HepG2 (cell line): ENCODE measurements at regions not wholly inside any gene's neighbourhood (a gene's known extent, or its start where the extent isn't known, plus 50 kb on each side); places are given as distances from the start of the nearest gene placed in this dataset.

Experiments used
- ATAC-seq: fragments of 200-7000 bp; cut with Tn5 transposase; 3 replicates; pipeline ENCODE4 v1.9.1; 2020; ENCODE audit warnings: mild to moderate bottlenecking, moderate library complexity
- BruUV-seq: library from RNA; stranded (reverse); fragments of 400-500 nt; replicated peaks from 2 replicates; lab custom pipeline; 2021; lab: Mats Ljungman, UMichigan
- CTCF ChIA-PET: fragments of 300-600 bp; formaldehyde crosslinking; extraction: SDS; loops from one replicate; lab custom pipeline; 2021; ENCODE audit warnings: low total read pairs, inconsistent platforms, low intra/inter-chr PET ratio; lab: Yijun Ruan, JAX
- POLR2A ChIA-PET: fragments of 350-600 bp; sonication (Branson Sonifier 250); formaldehyde crosslinking; loops from one replicate; lab custom pipeline; 2020; ENCODE audit warnings: antibody characterized with exemption, inconsistent platforms; lab: Yijun Ruan, JAX
- DNase-seq: peaks from one replicate; pipeline ENCODE4 v3.0.0-alpha.2; 2015; ENCODE audit warnings: low spot score
- FAIRE-seq: peaks from 3 replicates; lab custom pipeline; 2011; peaks lifted over from hg19 to GRCh38; lab: Jason Lieb, UNC
- H2AFZ ChIP-seq: one replicate; pipeline ENCODE4 v1.6.1; 2011; ENCODE audit warnings: low read length, inconsistent platforms
- H3K27ac ChIP-seq: fragments of 300-600 bp; 3 replicates; pipeline ENCODE4 v1.8.0; 2011; ENCODE audit warnings: mixed run types, mild to moderate bottlenecking, mixed read lengths, low read length, inconsistent platforms; ENCODE audit not compliant: insufficient read depth; ENCODE audit errors: extremely low read length
- H3K27me3 ChIP-seq, 2 experiments: fragments of 200-600 bp in 1 of 2; 2 replicates in 1 of 2; 3 replicates in 1 of 2; pipeline versions ENCODE4 v1.6.0 to v1.8.0; 2011; ENCODE audit warnings: low read length in 2 of 2, mild to moderate bottlenecking in 2 of 2, moderate library complexity in 2 of 2, inconsistent platforms in 1 of 2; ENCODE audit not compliant: insufficient read depth in 2 of 2, control insufficient read depth in 1 of 2
- H3K36me3 ChIP-seq, 2 experiments: fragments of 200-600 bp in 1 of 2; replicated peaks in 1 of 2; 2 replicates in 1 of 2; 3 replicates in 1 of 2; pipeline versions ENCODE4 v1.5.1 to v1.8.0; 2011; ENCODE audit warnings: low read length in 2 of 2, inconsistent platforms in 1 of 2; ENCODE audit not compliant: insufficient read depth in 2 of 2, control insufficient read depth in 1 of 2
- H3K4me1 ChIP-seq: 2 replicates; pipeline ENCODE4 v1.5.1; 2012; ENCODE audit warnings: low read length, inconsistent platforms; ENCODE audit not compliant: insufficient read depth
- H3K4me2 ChIP-seq: 2 replicates; pipeline ENCODE4 v1.6.0; 2011; ENCODE audit warnings: low read depth, low read length, inconsistent platforms
- H3K4me3 ChIP-seq, 3 experiments: fragments of 200-600 bp in 1 of 3; sonication (generic), shearing (Covaris generic) in 1 of 3; replicated peaks in 1 of 3; 2 replicates each; pipeline ENCODE4 v1.5.1; 2011 to 2016; ENCODE audit warnings: low read length in 3 of 3, inconsistent platforms in 2 of 3, low read depth in 2 of 3, mild to moderate bottlenecking in 2 of 3, control low read depth in 1 of 3, mixed read lengths in 1 of 3; ENCODE audit not compliant: insufficient read depth in 1 of 3
- H3K79me2 ChIP-seq: one replicate; pipeline ENCODE4 v1.6.1; 2011; ENCODE audit warnings: low read length, inconsistent platforms; ENCODE audit not compliant: insufficient read depth
- H3K9ac ChIP-seq: 2 replicates; pipeline ENCODE4 v1.6.0; 2011; ENCODE audit warnings: mild to moderate bottlenecking, low read depth, low read length, inconsistent platforms; ENCODE audit not compliant: insufficient read depth
- H3K9me3 ChIP-seq: 2 replicates; pipeline ENCODE4 v1.5.1; 2012; ENCODE audit warnings: mild to moderate bottlenecking, low read length
- H4K20me1 ChIP-seq: 2 replicates; pipeline ENCODE4 v1.6.0; 2011; ENCODE audit warnings: inconsistent platforms, mild to moderate bottlenecking, low read length, moderate library complexity; ENCODE audit not compliant: insufficient read depth
- ATF7-NPFF ChIP-seq: sonication (generic); formaldehyde crosslinking; IDR thresholded peaks from 2 replicates; pipeline ENCODE4 v1.8.1; 2023; ENCODE audit warnings: mild to moderate bottlenecking, low read depth, missing genetic modification reagents, moderate library complexity
- CHCHD3 ChIP-seq: sonication (generic); formaldehyde crosslinking; IDR thresholded peaks from 2 replicates; pipeline ENCODE4 v1.8.0; 2022; ENCODE audit warnings: mild to moderate bottlenecking, missing genetic modification reagents, moderate library complexity
- CREB1 ChIP-seq, 2 experiments: fragments of 450-650 bp in 1 of 2; IDR thresholded peaks; 2 replicates each; pipeline ENCODE4 v1.6.1; 2016 to 2017; ENCODE audit warnings: control low read depth in 1 of 2, mild to moderate bottlenecking in 1 of 2, missing compliant biosample characterization in 1 of 2, missing genetic modification characterization in 1 of 2
- GLI4 ChIP-seq: sonication (generic); formaldehyde crosslinking; IDR thresholded peaks from 2 replicates; pipeline ENCODE4 v1.5.1; 2020; ENCODE audit warnings: missing genetic modification reagents, mild to moderate bottlenecking, moderate library complexity, borderline replicate concordance
- GRHL1 ChIP-seq: sonication (generic); formaldehyde crosslinking; conservative IDR thresholded peaks from 2 replicates; pipeline ENCODE4 v1.8.0; 2022; ENCODE audit warnings: missing genetic modification reagents
- KDM1A ChIP-seq: IDR thresholded peaks from 2 replicates; pipeline ENCODE4 v1.6.1; 2016; ENCODE audit warnings: missing compliant biosample characterization
- MZF1 ChIP-seq: sonication (generic); formaldehyde crosslinking; IDR thresholded peaks from 2 replicates; pipeline ENCODE4 v1.8.1; 2023; ENCODE audit warnings: mild to moderate bottlenecking, missing genetic modification reagents, borderline replicate concordance
- REPIN1 ChIP-seq: sonication (generic); formaldehyde crosslinking; IDR thresholded peaks from 2 replicates; pipeline ENCODE4 v1.8.0; 2022; ENCODE audit warnings: missing genetic modification reagents, low read depth, mild to moderate bottlenecking, borderline replicate concordance
- SALL2 ChIP-seq: sonication (generic); formaldehyde crosslinking; IDR thresholded peaks from 2 replicates; pipeline ENCODE4 v1.8.1; 2023; ENCODE audit warnings: mild to moderate bottlenecking, missing genetic modification reagents, inconsistent platforms
- SIX1 ChIP-seq: sonication (generic); formaldehyde crosslinking; IDR thresholded peaks from 2 replicates; pipeline ENCODE4 v1.4.0; 2020; ENCODE audit warnings: missing genetic modification reagents, borderline replicate concordance
- ZBTB33 ChIP-seq: sonication (generic); formaldehyde crosslinking; IDR thresholded peaks from 2 replicates; pipeline ENCODE4 v1.4.0; 2020; ENCODE audit warnings: missing genetic modification reagents
- ZBTB34 ChIP-seq: sonication (generic); formaldehyde crosslinking; IDR thresholded peaks from 2 replicates; pipeline ENCODE4 v1.8.0; 2022; ENCODE audit warnings: mild to moderate bottlenecking, missing genetic modification reagents
- ZBTB43 ChIP-seq: sonication (generic); formaldehyde crosslinking; conservative IDR thresholded peaks from 2 replicates; pipeline ENCODE4 v1.4.0; 2020; ENCODE audit warnings: missing genetic modification reagents
- ZNF615 ChIP-seq: sonication (generic); formaldehyde crosslinking; IDR thresholded peaks from 2 replicates; pipeline ENCODE4 v1.5.0; 2020; ENCODE audit warnings: mild to moderate bottlenecking, missing genetic modification reagents, borderline replicate concordance
- ZSCAN22 ChIP-seq: sonication (generic); formaldehyde crosslinking; IDR thresholded peaks from 2 replicates; pipeline ENCODE4 v1.4.0; 2020; ENCODE audit warnings: mild to moderate bottlenecking, missing genetic modification reagents
- WGBS: methylation state at CpG from one replicate; pipeline ENCODE4 v1.1.6; 2017; ENCODE audit warnings: low lambda C conversion rate; 5-methylcytosine and 5-hydroxymethylcytosine counted together
- in situ Hi-C: cut with HindIII; loops from 2 replicates; pipeline ENCODE4 v1.10.0; 2017; ENCODE audit warnings: low pct_unique_long_range_greater_than_20kb; ENCODE audit not compliant: extremely low pct_ligation_motif_present
- intact Hi-C: fragments of 100-400 bp; cut with micrococcal nuclease; formaldehyde crosslinking; loops from one replicate; pipeline ENCODE4 v1.10.0; 2022; ENCODE audit not compliant: unreplicated experiment
- TF ChIP-seq, protein P1 (sequence below): fragments of 450-650 bp; IDR thresholded peaks from 2 replicates; pipeline ENCODE4 v1.6.1; 2017; ENCODE audit warnings: mild to moderate bottlenecking

DNA sequence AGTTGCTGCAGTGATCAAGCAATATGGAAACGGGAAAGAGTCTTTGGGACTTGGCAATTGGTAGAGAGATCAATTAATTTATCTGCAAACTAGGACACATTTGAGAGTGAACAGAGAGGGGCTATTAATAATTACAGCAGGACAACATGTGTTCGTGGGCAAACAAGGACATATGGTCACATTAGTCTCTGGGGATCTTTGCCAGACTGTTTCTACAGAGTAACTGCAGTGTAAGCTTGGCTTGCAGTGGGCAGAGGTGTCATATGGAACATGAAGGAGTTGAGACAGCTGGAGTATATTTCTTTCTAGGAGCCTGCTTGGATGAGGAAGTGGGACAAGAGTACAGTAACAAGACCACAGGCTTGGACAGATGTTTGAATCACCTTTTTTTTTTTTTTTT is 232.1 kb upstream of the LYZL1 start:
- no peaks in the 10 kb centered on the region for H3K27me3 ChIP-seq
- no peaks in the 10 kb centered on the region for H4K20me1 ChIP-seq
- no peaks in the 10 kb centered on the region for H3K36me3 ChIP-seq
- WGBS: 0% methylated on average over 2 of the region's 2 CpGs
- no peak overlapping the region for H3K9ac ChIP-seq
- no TSS peak for BruUV-seq
- no peaks in the 10 kb centered on the region for H3K9me3 ChIP-seq
- ChIA-PET CTCF (no interaction called here), POLR2A (no interaction called here)
- DNase-seq (no peak), FAIRE-seq (no peak), ATAC-seq (no peak)
- H3K4me2 ChIP-seq: no peak overlapping the region
- no peaks in the 10 kb centered on the region for H3K79me2 ChIP-seq
- H3K27ac ChIP-seq: no peak overlapping the region
- H3K4me1 ChIP-seq: no peaks in the 10 kb centered on the region
- intact Hi-C loops: no loop called here
- no peak overlapping the region for H3K4me3 ChIP-seq
- no peak overlapping the region for H2AFZ ChIP-seq
- in situ Hi-C loops: no loop called here
- TF ChIP-seq MZF1 (CRISPR knock-in tag): no peak
- no peak for TF ChIP-seq CHCHD3
- TF ChIP-seq, protein P1, sequence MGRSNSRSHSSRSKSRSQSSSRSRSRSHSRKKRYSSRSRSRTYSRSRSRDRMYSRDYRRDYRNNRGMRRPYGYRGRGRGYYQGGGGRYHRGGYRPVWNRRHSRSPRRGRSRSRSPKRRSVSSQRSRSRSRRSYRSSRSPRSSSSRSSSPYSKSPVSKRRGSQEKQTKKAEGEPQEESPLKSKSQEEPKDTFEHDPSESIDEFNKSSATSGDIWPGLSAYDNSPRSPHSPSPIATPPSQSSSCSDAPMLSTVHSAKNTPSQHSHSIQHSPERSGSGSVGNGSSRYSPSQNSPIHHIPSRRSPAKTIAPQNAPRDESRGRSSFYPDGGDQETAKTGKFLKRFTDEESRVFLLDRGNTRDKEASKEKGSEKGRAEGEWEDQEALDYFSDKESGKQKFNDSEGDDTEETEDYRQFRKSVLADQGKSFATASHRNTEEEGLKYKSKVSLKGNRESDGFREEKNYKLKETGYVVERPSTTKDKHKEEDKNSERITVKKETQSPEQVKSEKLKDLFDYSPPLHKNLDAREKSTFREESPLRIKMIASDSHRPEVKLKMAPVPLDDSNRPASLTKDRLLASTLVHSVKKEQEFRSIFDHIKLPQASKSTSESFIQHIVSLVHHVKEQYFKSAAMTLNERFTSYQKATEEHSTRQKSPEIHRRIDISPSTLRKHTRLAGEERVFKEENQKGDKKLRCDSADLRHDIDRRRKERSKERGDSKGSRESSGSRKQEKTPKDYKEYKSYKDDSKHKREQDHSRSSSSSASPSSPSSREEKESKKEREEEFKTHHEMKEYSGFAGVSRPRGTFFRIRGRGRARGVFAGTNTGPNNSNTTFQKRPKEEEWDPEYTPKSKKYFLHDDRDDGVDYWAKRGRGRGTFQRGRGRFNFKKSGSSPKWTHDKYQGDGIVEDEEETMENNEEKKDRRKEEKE: no peak
- no peak for TF ChIP-seq SIX1
- TF ChIP-seq GRHL1 (CRISPR knock-in tag): no peak
- no peak for TF ChIP-seq ZBTB34 (CRISPR knock-in tag)
- no peak for TF ChIP-seq ZSCAN22 (CRISPR knock-in tag)
- no peak for TF ChIP-seq GLI4
- TF ChIP-seq KDM1A (CRISPR knock-in tag): no peak
- no peak for TF ChIP-seq SALL2 (CRISPR knock-in tag)
- no peak for TF ChIP-seq ZNF615 (CRISPR knock-in tag)
- no peak for TF ChIP-seq ATF7-NPFF (CRISPR knock-in tag)
- TF ChIP-seq CREB1 (IDR thresholded peaks at IDR 0.05): no peak
- no peak for TF ChIP-seq CREB1 (CRISPR knock-in tag; IDR thresholded peaks at IDR 0.05)
- TF ChIP-seq ZBTB43 (CRISPR knock-in tag): no peak
- TF ChIP-seq ZBTB33 (CRISPR knock-in tag): no peak
- no peak for TF ChIP-seq REPIN1 (CRISPR knock-in tag)
